ENCODE measurements at regions not wholly inside any gene's neighbourhood (a gene's known extent, or its start where the extent isn't known, plus 50 kb on each side); places are given as distances from the start of the nearest gene placed in this dataset.

GRCh38 chr13:80977168-80977567, 636.2 kb upstream of the SPRY2 start:
- ChIA-PET POLR2A (no interaction called here), SMC1A (ENCODE audit: uncharacterized antibody, unreplicated experiment) (interaction anchor here (0.7 to 2.6 kb wide), 6 partner anchors 11 to 742 kb away, joined by 3 to 16 read pairs (median 4); no protein-coding TSS in a partner anchor), CTCF (interaction anchor here (1.3 to 6.1 kb wide), 2 partner anchors 41 to 54 kb away, joined by 4 to 43 read pairs; no protein-coding TSS in a partner anchor), RAD21 (ENCODE audit: unreplicated experiment) (interaction anchor here (0.5 to 2.8 kb wide), 4 partner anchors 13 to 1495 kb away, joined by 3 to 15 read pairs (median 4); no protein-coding TSS in a partner anchor)
- H3K9ac ChIP-seq (ENCODE audit: control insufficient read depth, insufficient read depth, low read length): no peak overlapping the region
- in situ Hi-C loops (cut with MboI): no loop called here
- DNase-seq (ENCODE audit: low read depth, low spot score) (no peak), ATAC-seq (no peak; the same call in 2 of the 3 replicates), FAIRE-seq (no peak)
- H3K4me3 ChIP-seq: no peak overlapping the region
- no peak for TF ChIP-seq JUND (IDR thresholded peaks at IDR 0.05; ENCODE audit: low read depth, low read length)
- TF ChIP-seq BHLHE40 (IDR thresholded peaks at IDR 0.05; ENCODE audit: borderline replicate concordance in 1 of 2, low read depth in 2 of 2, low read length in 1 of 2): no peak
- no peak for TF ChIP-seq SIN3A (IDR thresholded peaks at IDR 0.05; ENCODE audit: low read depth, low read length)
- TF ChIP-seq STAT1 (conservative IDR thresholded peaks at IDR 0.05): no peak
- no peak for TF ChIP-seq HDAC2 (IDR thresholded peaks at IDR 0.05)
- TF ChIP-seq, protein P1, sequence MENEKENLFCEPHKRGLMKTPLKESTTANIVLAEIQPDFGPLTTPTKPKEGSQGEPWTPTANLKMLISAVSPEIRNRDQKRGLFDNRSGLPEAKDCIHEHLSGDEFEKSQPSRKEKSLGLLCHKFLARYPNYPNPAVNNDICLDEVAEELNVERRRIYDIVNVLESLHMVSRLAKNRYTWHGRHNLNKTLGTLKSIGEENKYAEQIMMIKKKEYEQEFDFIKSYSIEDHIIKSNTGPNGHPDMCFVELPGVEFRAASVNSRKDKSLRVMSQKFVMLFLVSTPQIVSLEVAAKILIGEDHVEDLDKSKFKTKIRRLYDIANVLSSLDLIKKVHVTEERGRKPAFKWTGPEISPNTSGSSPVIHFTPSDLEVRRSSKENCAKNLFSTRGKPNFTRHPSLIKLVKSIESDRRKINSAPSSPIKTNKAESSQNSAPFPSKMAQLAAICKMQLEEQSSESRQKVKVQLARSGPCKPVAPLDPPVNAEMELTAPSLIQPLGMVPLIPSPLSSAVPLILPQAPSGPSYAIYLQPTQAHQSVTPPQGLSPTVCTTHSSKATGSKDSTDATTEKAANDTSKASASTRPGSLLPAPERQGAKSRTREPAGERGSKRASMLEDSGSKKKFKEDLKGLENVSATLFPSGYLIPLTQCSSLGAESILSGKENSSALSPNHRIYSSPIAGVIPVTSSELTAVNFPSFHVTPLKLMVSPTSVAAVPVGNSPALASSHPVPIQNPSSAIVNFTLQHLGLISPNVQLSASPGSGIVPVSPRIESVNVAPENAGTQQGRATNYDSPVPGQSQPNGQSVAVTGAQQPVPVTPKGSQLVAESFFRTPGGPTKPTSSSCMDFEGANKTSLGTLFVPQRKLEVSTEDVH (IDR thresholded peaks at IDR 0.05; ENCODE audit: low read depth, partially characterized antibody): no peak
- TF ChIP-seq ZNF24 (IDR thresholded peaks at IDR 0.05): no peak
- TF ChIP-seq, protein P2, sequence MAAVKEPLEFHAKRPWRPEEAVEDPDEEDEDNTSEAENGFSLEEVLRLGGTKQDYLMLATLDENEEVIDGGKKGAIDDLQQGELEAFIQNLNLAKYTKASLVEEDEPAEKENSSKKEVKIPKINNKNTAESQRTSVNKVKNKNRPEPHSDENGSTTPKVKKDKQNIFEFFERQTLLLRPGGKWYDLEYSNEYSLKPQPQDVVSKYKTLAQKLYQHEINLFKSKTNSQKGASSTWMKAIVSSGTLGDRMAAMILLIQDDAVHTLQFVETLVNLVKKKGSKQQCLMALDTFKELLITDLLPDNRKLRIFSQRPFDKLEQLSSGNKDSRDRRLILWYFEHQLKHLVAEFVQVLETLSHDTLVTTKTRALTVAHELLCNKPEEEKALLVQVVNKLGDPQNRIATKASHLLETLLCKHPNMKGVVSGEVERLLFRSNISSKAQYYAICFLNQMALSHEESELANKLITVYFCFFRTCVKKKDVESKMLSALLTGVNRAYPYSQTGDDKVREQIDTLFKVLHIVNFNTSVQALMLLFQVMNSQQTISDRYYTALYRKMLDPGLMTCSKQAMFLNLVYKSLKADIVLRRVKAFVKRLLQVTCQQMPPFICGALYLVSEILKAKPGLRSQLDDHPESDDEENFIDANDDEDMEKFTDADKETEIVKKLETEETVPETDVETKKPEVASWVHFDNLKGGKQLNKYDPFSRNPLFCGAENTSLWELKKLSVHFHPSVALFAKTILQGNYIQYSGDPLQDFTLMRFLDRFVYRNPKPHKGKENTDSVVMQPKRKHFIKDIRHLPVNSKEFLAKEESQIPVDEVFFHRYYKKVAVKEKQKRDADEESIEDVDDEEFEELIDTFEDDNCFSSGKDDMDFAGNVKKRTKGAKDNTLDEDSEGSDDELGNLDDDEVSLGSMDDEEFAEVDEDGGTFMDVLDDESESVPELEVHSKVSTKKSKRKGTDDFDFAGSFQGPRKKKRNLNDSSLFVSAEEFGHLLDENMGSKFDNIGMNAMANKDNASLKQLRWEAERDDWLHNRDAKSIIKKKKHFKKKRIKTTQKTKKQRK (IDR thresholded peaks at IDR 0.05; ENCODE audit: low read depth, low read length): no peak
- no peak for TF ChIP-seq ZNF592 (IDR thresholded peaks at IDR 0.05)
- TF ChIP-seq NR2C1 (IDR thresholded peaks at IDR 0.05): no peak
- TF ChIP-seq BRCA1 (IDR thresholded peaks at IDR 0.05; ENCODE audit: low read depth, low read length): no peak
- no peak for TF ChIP-seq FOXK2 (IDR thresholded peaks at IDR 0.05)
- H3K9me3 ChIP-seq (replicated peaks; ENCODE audit: control insufficient read depth, insufficient read depth, low read length): no peaks in the 10 kb centered on the region
- no peaks in the 10 kb centered on the region for H3K4me1 ChIP-seq (ENCODE audit: control insufficient read depth, insufficient read depth, low read length)
- H4K20me1 ChIP-seq (ENCODE audit: control insufficient read depth, insufficient read depth): no peaks in the 10 kb centered on the region
- no peaks in the 10 kb centered on the region for H3K79me2 ChIP-seq (ENCODE audit: control insufficient read depth, insufficient read depth, low read length)
- 6% methylated on average over 4 of the region's 4 CpGs for WGBS (ENCODE audit: insufficient coverage, insufficient replicate concordance, low lambda C conversion rate, missing lambda C conversion rate)
- no peak overlapping the region for H3K4me2 ChIP-seq (ENCODE audit: control insufficient read depth, insufficient read depth)
- intact Hi-C loops (cut with micrococcal nuclease; ENCODE audit: unreplicated experiment): no loop called here
- BruUV-seq (replicated peaks): no TSS peak
- H3K27me3 ChIP-seq (replicated peaks in 1 of 2; ENCODE audit: control insufficient read depth in 2 of 2, insufficient read depth in 2 of 2, low read length in 1 of 2): no peaks in the 10 kb centered on the region
- no peak overlapping the region for H3K27ac ChIP-seq (ENCODE audit: control insufficient read depth, insufficient read depth)
- no peaks in the 10 kb centered on the region for H3K36me3 ChIP-seq (ENCODE audit: control insufficient read depth in 2 of 2, insufficient read depth in 2 of 2, low read length in 1 of 2)
- H2AFZ ChIP-seq (ENCODE audit: control insufficient read depth, low read depth, low read length): no peak overlapping the region

All from GM12878 (cell line).